ENCODE measurements at regions not wholly inside any gene's neighbourhood (a gene's known extent, or its start where the extent isn't known, plus 50 kb on each side); places are given as distances from the start of the nearest gene placed in this dataset.

DNA sequence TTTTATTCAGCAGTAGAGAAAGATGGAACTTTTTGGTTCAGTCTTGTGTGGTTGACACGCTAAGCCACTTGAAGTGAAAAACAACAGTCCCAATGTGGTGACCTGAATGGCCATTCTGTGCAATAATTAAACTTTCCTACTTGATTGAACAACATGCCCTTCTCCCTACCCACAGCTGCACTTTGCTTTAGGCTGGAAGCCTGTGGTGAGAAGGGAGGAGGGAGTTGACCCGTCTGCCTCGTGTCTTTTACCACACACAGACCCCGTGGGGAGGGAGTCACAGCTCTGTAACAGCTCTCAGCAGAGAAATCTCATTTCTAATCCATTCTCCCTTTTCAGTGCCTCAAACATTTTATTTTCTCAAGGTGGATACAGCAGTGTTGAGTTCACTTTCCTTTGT, 138.2 kb upstream of the PKDCC start:
- TF ChIP-seq CTCF (IDR thresholded peaks at IDR 0.05) (no peak), POLR2A (IDR thresholded peaks at IDR 0.05) (no peak)
